MM.1S (cell line): ENCODE measurements at regions not wholly inside any gene's neighbourhood (a gene's known extent, or its start where the extent isn't known, plus 50 kb on each side); places are given as distances from the start of the nearest gene placed in this dataset.

Experiments used
- DNase-seq: peaks from one replicate; pipeline ENCODE4 v3.0.0-alpha.2; 2015
- H2AFZ ChIP-seq: fragments of 300-600 bp; sonication (generic); 2 replicates; pipeline ENCODE4 v1.6.0; 2016; ENCODE audit warnings: antibody characterized with exemption, low read length
- H3F3A ChIP-seq: fragments of 300-600 bp; sonication (generic); 2 replicates; pipeline ENCODE4 v1.6.1; 2016; ENCODE audit warnings: mild to moderate bottlenecking, antibody characterized with exemption, low read length, moderate library complexity, mixed read lengths; ENCODE audit not compliant: insufficient read depth
- H3K27ac ChIP-seq: fragments of 300-600 bp; sonication (generic); 2 replicates; pipeline ENCODE4 v1.5.1; 2016; ENCODE audit warnings: mild to moderate bottlenecking, low read length
- H3K27me3 ChIP-seq: fragments of 300-600 bp; sonication (generic); replicated peaks from 2 replicates; pipeline ENCODE4 v1.6.0; 2016; ENCODE audit warnings: low read length; ENCODE audit not compliant: insufficient read depth
- H3K36me3 ChIP-seq: fragments of 300-600 bp; sonication (generic); replicated peaks from 2 replicates; pipeline ENCODE4 v1.6.1; 2016; ENCODE audit warnings: mild to moderate bottlenecking, low read length, mixed read lengths; ENCODE audit not compliant: insufficient read depth
- H3K4me1 ChIP-seq: fragments of 300-600 bp; sonication (generic); 2 replicates; pipeline ENCODE4 v1.6.1; 2016; ENCODE audit warnings: low read length, mixed read lengths
- H3K4me2 ChIP-seq: fragments of 300-600 bp; sonication (generic); 2 replicates; pipeline ENCODE4 v1.6.0; 2016; ENCODE audit warnings: low read depth, low read length
- H3K4me3 ChIP-seq: fragments of 300-600 bp; sonication (generic); 2 replicates; pipeline ENCODE4 v1.5.1; 2016; ENCODE audit warnings: low read length, mixed read lengths
- H3K79me2 ChIP-seq: fragments of 300-600 bp; sonication (generic); 2 replicates; pipeline ENCODE4 v1.6.1; 2016; ENCODE audit warnings: mixed run types, low read length, mixed read lengths
- H3K9ac ChIP-seq: fragments of 300-600 bp; sonication (generic); 2 replicates; pipeline ENCODE4 v1.6.1; 2016; ENCODE audit warnings: low read length, mixed read lengths
- H3K9me2 ChIP-seq: fragments of 300-600 bp; sonication (generic); replicated peaks from 2 replicates; pipeline ENCODE4 v1.6.1; 2016; ENCODE audit warnings: mild to moderate bottlenecking, low read length, mixed read lengths; ENCODE audit not compliant: insufficient read depth
- H3K9me3 ChIP-seq: fragments of 300-600 bp; sonication (generic); replicated peaks from 2 replicates; pipeline ENCODE4 v1.6.1; 2016; ENCODE audit warnings: mild to moderate bottlenecking, low read length, mixed read lengths; ENCODE audit not compliant: insufficient read depth
- H4K20me1 ChIP-seq: fragments of 300-600 bp; sonication (generic); 2 replicates; pipeline ENCODE4 v1.6.1; 2016; ENCODE audit warnings: mild to moderate bottlenecking, low read length, moderate library complexity, mixed read lengths; ENCODE audit not compliant: insufficient read depth
- EZH2 ChIP-seq: fragments of 300-600 bp; sonication (generic); optimal IDR thresholded peaks from 2 replicates; pipeline ENCODE3; 2017; ENCODE audit warnings: low read depth, mild to moderate bottlenecking, antibody characterized with exemption, low read length, mixed read lengths
- EZH2phosphoT487 ChIP-seq: fragments of 300-600 bp; sonication (generic); IDR thresholded peaks from 2 replicates; pipeline ENCODE4 v1.6.1; 2018; ENCODE audit warnings: antibody characterized with exemption, low read length
- TF ChIP-seq, protein P1 (sequence below): fragments of 300-600 bp; sonication (generic); IDR thresholded peaks from 2 replicates; pipeline ENCODE4 v1.5.1; 2016; ENCODE audit warnings: antibody characterized with exemption, low read length, mixed read lengths

DNA sequence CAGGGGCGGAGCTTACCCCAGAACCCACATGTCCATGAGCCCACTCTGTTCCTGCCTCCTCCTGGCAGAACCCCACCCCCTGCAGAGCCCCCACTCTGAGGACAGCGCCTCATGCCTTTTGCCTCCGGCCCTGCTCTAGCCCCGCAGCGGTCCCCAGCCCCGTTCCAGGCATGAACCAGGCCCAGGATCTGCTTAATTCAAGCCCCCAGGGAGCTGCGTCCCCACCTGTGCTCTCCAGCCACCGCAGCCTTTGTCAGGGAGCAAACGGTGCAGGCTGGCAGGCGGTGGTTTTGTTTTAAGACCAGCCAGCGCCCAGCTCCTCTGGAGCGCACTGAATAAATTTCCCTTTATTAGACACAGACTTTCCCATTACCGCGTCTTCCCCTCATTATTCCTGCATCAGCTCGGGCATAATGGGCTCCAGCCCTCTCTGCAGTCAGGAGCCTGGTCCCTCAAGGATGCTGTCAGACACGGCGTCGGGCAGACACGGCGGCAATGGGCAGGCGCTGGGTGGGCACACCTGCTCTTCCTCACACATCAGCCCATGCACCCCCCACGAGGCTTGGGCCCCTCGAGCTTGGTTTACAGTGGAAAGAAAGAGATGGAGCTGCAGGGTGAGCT is 137.6 kb downstream of the OLFM1 start:
- no peak overlapping the region for H2AFZ ChIP-seq
- no peak overlapping the region for H3K4me2 ChIP-seq
- H3K9me2 ChIP-seq, result no peaks in the 10 kb centered on the region
- no peak overlapping the region for H3K27ac ChIP-seq
- H3K9me3 ChIP-seq, result no peaks in the 10 kb centered on the region
- no peaks in the 10 kb centered on the region for H3F3A ChIP-seq
- H3K9ac ChIP-seq, result no peak overlapping the region
- H3K36me3 ChIP-seq, result no peaks in the 10 kb centered on the region
- no peak overlapping the region for H3K4me3 ChIP-seq
- H3K79me2 ChIP-seq, result no peaks in the 10 kb centered on the region
- no peak for DNase-seq
- peaks cover 41% of the 10 kb centered on the region for H3K27me3 ChIP-seq
- TF ChIP-seq, protein P1, sequence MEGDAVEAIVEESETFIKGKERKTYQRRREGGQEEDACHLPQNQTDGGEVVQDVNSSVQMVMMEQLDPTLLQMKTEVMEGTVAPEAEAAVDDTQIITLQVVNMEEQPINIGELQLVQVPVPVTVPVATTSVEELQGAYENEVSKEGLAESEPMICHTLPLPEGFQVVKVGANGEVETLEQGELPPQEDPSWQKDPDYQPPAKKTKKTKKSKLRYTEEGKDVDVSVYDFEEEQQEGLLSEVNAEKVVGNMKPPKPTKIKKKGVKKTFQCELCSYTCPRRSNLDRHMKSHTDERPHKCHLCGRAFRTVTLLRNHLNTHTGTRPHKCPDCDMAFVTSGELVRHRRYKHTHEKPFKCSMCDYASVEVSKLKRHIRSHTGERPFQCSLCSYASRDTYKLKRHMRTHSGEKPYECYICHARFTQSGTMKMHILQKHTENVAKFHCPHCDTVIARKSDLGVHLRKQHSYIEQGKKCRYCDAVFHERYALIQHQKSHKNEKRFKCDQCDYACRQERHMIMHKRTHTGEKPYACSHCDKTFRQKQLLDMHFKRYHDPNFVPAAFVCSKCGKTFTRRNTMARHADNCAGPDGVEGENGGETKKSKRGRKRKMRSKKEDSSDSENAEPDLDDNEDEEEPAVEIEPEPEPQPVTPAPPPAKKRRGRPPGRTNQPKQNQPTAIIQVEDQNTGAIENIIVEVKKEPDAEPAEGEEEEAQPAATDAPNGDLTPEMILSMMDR, result no peak
- TF ChIP-seq EZH2 (no peak), EZH2phosphoT487 (no peak)
- no peaks in the 10 kb centered on the region for H4K20me1 ChIP-seq
- no peaks in the 10 kb centered on the region for H3K4me1 ChIP-seq

DNA sequence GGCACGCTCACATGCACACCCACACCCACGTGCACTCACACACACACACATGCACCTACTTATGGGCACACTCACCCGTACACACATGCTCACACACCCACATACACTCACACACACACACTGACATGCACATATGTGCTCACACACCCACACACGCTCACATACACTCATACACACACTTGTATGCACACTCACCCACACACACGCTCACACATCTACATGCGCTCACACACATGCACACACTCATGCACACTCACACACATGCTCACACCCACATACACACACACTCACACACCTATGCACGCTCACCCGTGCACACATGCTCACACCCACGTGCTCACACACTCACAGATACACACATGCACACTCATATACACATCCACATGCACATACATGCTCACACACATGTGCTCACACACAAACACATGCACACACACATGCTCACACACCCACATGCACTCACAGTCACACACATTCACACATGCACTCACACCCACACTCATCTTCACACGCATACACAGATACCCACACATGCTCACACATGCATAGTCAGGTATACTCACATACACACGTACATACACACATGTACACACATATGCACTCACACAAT is 138.3 kb downstream of the OLFM1 start:
- no peak for DNase-seq
- peaks cover 40% of the 10 kb centered on the region for H3K27me3 ChIP-seq
- no peak overlapping the region for H3K9ac ChIP-seq
- TF ChIP-seq, protein P1, result no peak
- no peak for TF ChIP-seq EZH2
- no peak for TF ChIP-seq EZH2phosphoT487
- H3F3A ChIP-seq, result no peaks in the 10 kb centered on the region
- H3K27ac ChIP-seq, result no peak overlapping the region
- H4K20me1 ChIP-seq, result no peaks in the 10 kb centered on the region
- H3K36me3 ChIP-seq, result no peaks in the 10 kb centered on the region
- no peak overlapping the region for H2AFZ ChIP-seq
- no peak overlapping the region for H3K4me2 ChIP-seq
- H3K9me3 ChIP-seq, result no peaks in the 10 kb centered on the region
- H3K79me2 ChIP-seq, result no peaks in the 10 kb centered on the region
- no peaks in the 10 kb centered on the region for H3K4me1 ChIP-seq
- H3K9me2 ChIP-seq, result no peaks in the 10 kb centered on the region
- H3K4me3 ChIP-seq, result no peak overlapping the region

DNA sequence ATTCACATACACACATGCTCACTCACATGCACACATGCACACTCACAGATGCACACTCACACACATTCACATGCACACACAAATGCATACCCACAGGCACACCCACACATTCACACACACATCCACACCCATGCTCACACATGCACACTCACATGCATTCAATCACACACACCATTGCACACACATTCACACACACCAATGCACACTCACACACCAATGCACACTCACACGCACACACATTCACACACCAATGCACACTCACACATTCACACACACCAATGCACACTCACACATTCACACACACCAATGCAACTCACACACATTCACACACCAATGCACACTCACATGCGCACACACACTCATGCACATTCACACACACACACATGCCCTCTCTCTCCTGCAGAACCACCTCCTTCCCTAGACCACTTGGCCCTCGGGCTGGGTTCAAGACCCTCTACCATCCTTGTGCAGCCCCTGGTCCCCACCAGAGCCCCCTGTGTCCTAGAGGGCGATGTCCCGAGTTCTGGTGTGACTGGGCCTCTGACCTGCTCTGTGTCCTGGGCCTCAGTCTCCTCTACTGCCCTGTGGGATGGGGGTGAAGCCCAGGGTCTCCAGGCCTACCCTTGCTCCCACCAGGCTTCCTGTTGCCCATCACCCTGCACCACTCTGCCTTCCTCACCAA is 139.0 kb downstream of the OLFM1 start:
- Histone ChIP-seq H3K27ac (no peak overlapping the region), H3K36me3 (no peaks in the 10 kb centered on the region), H3K4me3 (no peak overlapping the region), H2AFZ (no peak overlapping the region), H3K27me3 (peaks cover 40% of the 10 kb centered on the region), H3K4me1 (no peaks in the 10 kb centered on the region), H3K9me2 (no peaks in the 10 kb centered on the region), H4K20me1 (no peaks in the 10 kb centered on the region), H3K79me2 (no peaks in the 10 kb centered on the region), H3K4me2 (no peak overlapping the region), H3K9me3 (no peaks in the 10 kb centered on the region), H3K9ac (no peak overlapping the region), H3F3A (no peaks in the 10 kb centered on the region)
- DNase-seq, result no peak
- TF ChIP-seq, protein P1, result no peak
- no peak for TF ChIP-seq EZH2
- no peak for TF ChIP-seq EZH2phosphoT487
